Neural cell (in vitro differentiated cells): ENCODE measurements at regions not wholly inside any gene's neighbourhood (a gene's known extent, or its start where the extent isn't known, plus 50 kb on each side); places are given as distances from the start of the nearest gene placed in this dataset.
"Not testable (repeated sequence)": the region's sequence is repeated elsewhere in the genome, so short reads cannot be mapped to it uniquely, and the experiment has no call there.

Experiments used
- H2AFZ ChIP-seq: fragments of 200-600, 300-800 bp; sonication (generic), shearing (Covaris generic); 2 replicates; pipeline ENCODE4 v1.6.0; 2014; ENCODE audit warnings: low read depth, mild to moderate bottlenecking, antibody characterized with exemption, low read length, moderate library complexity
- H3F3A ChIP-seq: fragments of 200-600 bp; shearing (Covaris generic); 2 replicates; pipeline ENCODE4 v1.6.1; 2016; ENCODE audit warnings: mild to moderate bottlenecking, moderate library complexity, mixed read lengths, antibody characterized with exemption, low read length; ENCODE audit not compliant: insufficient read depth, poor library complexity, severe bottlenecking
- H3K27ac ChIP-seq: fragments of 200-600, 300-800 bp; sonication (generic), shearing (Covaris generic); 2 replicates; pipeline ENCODE4 v1.5.1; 2014; ENCODE audit warnings: mild to moderate bottlenecking, low read length, moderate library complexity
- H3K27me3 ChIP-seq: fragments of 300-800, 200-600 bp; sonication (generic), shearing (Covaris generic); 2 replicates; pipeline ENCODE4 v1.6.0; 2014; ENCODE audit warnings: mild to moderate bottlenecking, low read depth, low read length, moderate library complexity; ENCODE audit not compliant: insufficient read depth
- H3K36me3 ChIP-seq: fragments of 300-800, 200-600 bp; sonication (generic), shearing (Covaris generic); 2 replicates; pipeline ENCODE4 v1.5.1; 2014; ENCODE audit warnings: mild to moderate bottlenecking, antibody characterized with exemption, low read length, moderate library complexity; ENCODE audit not compliant: insufficient read depth
- H3K4me2 ChIP-seq: fragments of 300-800, 200-600 bp; sonication (generic), shearing (Covaris generic); 2 replicates; pipeline ENCODE4 v1.6.0; 2014; ENCODE audit warnings: mild to moderate bottlenecking, low read length
- H3K4me3 ChIP-seq: fragments of 300-800, 200-600 bp; sonication (generic), shearing (Covaris generic); 2 replicates; pipeline ENCODE4 v1.5.1; 2014; ENCODE audit warnings: mild to moderate bottlenecking, low read length, moderate library complexity
- H3K79me2 ChIP-seq: fragments of 200-600 bp; shearing (Covaris generic); replicated peaks from 2 replicates; pipeline ENCODE4 v1.6.0; 2014; ENCODE audit warnings: mild to moderate bottlenecking, low read length, moderate library complexity; ENCODE audit not compliant: insufficient read depth
- H3K9ac ChIP-seq: fragments of 300-800, 200-600 bp; sonication (generic), shearing (Covaris generic); 2 replicates; pipeline ENCODE4 v1.6.1; 2016; ENCODE audit warnings: mild to moderate bottlenecking, low read length, mixed read lengths
- H3K9me2 ChIP-seq: fragments of 200-600 bp; shearing (Covaris generic); 2 replicates; pipeline ENCODE4 v1.6.1; 2016; ENCODE audit warnings: mild to moderate bottlenecking, low read length, mixed read lengths; ENCODE audit not compliant: insufficient read depth
- H3K9me3 ChIP-seq: fragments of 200-600, 300-800 bp; sonication (generic), shearing (Covaris generic); 2 replicates; pipeline ENCODE4 v1.6.1; 2016; ENCODE audit warnings: mild to moderate bottlenecking, mixed run types, low read length, moderate library complexity, mixed read lengths
- H4K20me1 ChIP-seq: fragments of 200-600 bp; shearing (Covaris generic); 2 replicates; pipeline ENCODE4 v1.6.1; 2016; ENCODE audit warnings: mild to moderate bottlenecking, mixed run types; ENCODE audit not compliant: insufficient read depth
- CTCF ChIP-seq: fragments of 450-650 bp; IDR thresholded peaks from 2 replicates; pipeline ENCODE4 v1.5.1; 2014; ENCODE audit warnings: antibody characterized with exemption, mild to moderate bottlenecking, moderate library complexity; ENCODE audit not compliant: poor library complexity, severe bottlenecking
- EP300 ChIP-seq: fragments of 450-650 bp; conservative IDR thresholded peaks from 2 replicates; pipeline ENCODE4 v1.6.1; 2014; ENCODE audit warnings: antibody characterized with exemption, mild to moderate bottlenecking, moderate library complexity; ENCODE audit not compliant: poor library complexity, severe bottlenecking
- EZH2 ChIP-seq: fragments of 200-600, 300-800 bp; shearing (Covaris generic), sonication (generic); IDR thresholded peaks from 2 replicates; pipeline ENCODE4 v1.6.1; 2014; ENCODE audit warnings: antibody characterized with exemption, low read length, borderline replicate concordance, mild to moderate bottlenecking; ENCODE audit not compliant: insufficient read depth, poor library complexity, severe bottlenecking
- MXI1 ChIP-seq: fragments of 450-650 bp; conservative IDR thresholded peaks from 2 replicates; pipeline ENCODE4 v1.6.1; 2014; ENCODE audit warnings: antibody characterized with exemption, mild to moderate bottlenecking; ENCODE audit not compliant: poor library complexity, severe bottlenecking
- POLR2AphosphoS5 ChIP-seq: IDR thresholded peaks from 2 replicates; pipeline ENCODE4 v1.6.1; 2012
- RAD21 ChIP-seq: fragments of 450-650 bp; conservative IDR thresholded peaks from 2 replicates; pipeline ENCODE4 v1.6.1; 2014; ENCODE audit warnings: antibody characterized with exemption, mild to moderate bottlenecking, moderate library complexity
- REST ChIP-seq: IDR thresholded peaks from 2 replicates; pipeline ENCODE4 v1.6.1; 2012; ENCODE audit warnings: borderline replicate concordance
- SMC3 ChIP-seq: fragments of 450-650 bp; conservative IDR thresholded peaks from 2 replicates; pipeline ENCODE4 v1.6.1; 2014; ENCODE audit warnings: antibody characterized with exemption, mild to moderate bottlenecking, moderate library complexity; ENCODE audit not compliant: poor library complexity
- TAF1 ChIP-seq: IDR thresholded peaks from 2 replicates; pipeline ENCODE4 v1.6.1; 2012; ENCODE audit warnings: low read depth

DNA sequence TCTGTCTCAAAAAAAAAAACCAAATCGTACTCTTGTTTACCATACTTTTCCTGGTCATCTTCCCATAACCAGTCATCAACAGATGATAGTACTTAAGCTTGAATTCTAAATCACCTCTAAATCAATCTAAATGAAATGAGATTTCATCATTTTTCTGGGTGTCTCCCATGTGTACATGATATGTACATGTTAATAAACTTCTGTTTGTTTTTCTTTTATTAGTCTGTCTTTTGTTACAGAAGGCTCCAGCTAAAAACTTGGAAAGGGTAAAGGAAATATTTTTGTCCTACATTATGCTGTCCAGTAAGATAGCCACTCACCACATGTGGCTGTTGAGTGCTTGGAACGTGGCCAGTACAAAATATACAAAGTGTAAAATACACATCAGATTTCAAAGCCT, 78.7 kb upstream of the MSH6 start:
- Histone ChIP-seq H3K4me3 (no peak overlapping the region), H3K9me2 (no peaks in the 10 kb centered on the region), H2AFZ (no peak overlapping the region), H3K79me2 (no peaks in the 10 kb centered on the region), H3F3A (no peaks in the 10 kb centered on the region), H3K27me3 (no peaks in the 10 kb centered on the region), H3K4me2 (no peak overlapping the region), H3K9me3 (no peaks in the 10 kb centered on the region), H4K20me1 (no peaks in the 10 kb centered on the region), H3K9ac (no peak overlapping the region), H3K27ac (no peak overlapping the region), H3K36me3 (no peaks in the 10 kb centered on the region)
- no peak for TF ChIP-seq CTCF
- no peak for TF ChIP-seq RAD21
- no peak for TF ChIP-seq MXI1
- no peak for TF ChIP-seq TAF1
- TF ChIP-seq EZH2, result no peak
- TF ChIP-seq EP300, result no peak
- TF ChIP-seq POLR2AphosphoS5, result no peak
- TF ChIP-seq SMC3, result no peak
- no peak for TF ChIP-seq REST

- Histone ChIP-seq H3K9ac (no peak overlapping the region), H3K4me2 (no peak overlapping the region), H3K27ac (no peak overlapping the region), H3K4me3 (no peak overlapping the region), H3F3A (no peaks in the 10 kb centered on the region), H3K9me2 (no peaks in the 10 kb centered on the region), H2AFZ (no peak overlapping the region), H4K20me1 (no peaks in the 10 kb centered on the region), H3K36me3 (no peaks in the 10 kb centered on the region), H3K79me2 (no peaks in the 10 kb centered on the region), H3K27me3 (no peaks in the 10 kb centered on the region), H3K9me3 (no peaks in the 10 kb centered on the region)
- no peak for TF ChIP-seq EZH2
- TF ChIP-seq SMC3, result no peak
- TF ChIP-seq POLR2AphosphoS5, result no peak
- TF ChIP-seq REST, result no peak
- no peak for TF ChIP-seq CTCF
- no peak for TF ChIP-seq EP300
- no peak for TF ChIP-seq TAF1
- TF ChIP-seq RAD21, result no peak
- TF ChIP-seq MXI1, result no peak
Measured at GRCh38 chr2:47699533-47700215, 83.3 kb upstream of the MSH6 start.

DNA sequence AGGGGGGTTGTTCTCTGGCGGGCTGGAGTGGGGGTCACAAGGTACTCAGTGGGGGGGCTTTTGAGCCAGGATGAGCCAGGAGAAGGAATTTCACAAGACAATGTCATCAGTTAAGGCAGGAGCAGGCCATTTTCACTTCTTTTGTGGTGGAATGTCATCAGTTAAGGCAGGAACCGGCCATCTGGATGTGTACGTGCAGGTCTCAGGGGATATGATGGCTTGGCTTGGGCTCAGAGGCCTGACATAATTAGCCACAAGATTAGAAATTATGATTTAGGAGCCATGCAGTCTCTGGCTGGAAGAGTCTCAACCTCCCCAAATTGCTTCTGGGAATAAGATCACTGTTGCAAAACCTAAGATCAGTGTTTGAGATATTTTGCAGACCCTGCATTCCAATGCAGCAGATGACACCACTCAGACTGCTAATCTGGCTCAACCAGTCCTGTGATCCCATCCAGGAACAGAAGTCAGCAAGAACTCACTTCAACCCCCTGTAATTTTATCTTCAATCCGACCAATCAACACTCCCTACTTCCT, 84.4 kb upstream of the MSH6 start:
- not testable (repeated sequence) for H4K20me1 ChIP-seq, H3K79me2 ChIP-seq, H3K36me3 ChIP-seq, H3F3A ChIP-seq, H3K9me2 ChIP-seq, H3K4me3 ChIP-seq, H3K9ac ChIP-seq, H2AFZ ChIP-seq, H3K9me3 ChIP-seq, H3K4me2 ChIP-seq, H3K27me3 ChIP-seq, H3K27ac ChIP-seq
